ENCODE measurements at regions not wholly inside any gene's neighbourhood (a gene's known extent, or its start where the extent isn't known, plus 50 kb on each side); places are given as distances from the start of the nearest gene placed in this dataset.

DNA sequence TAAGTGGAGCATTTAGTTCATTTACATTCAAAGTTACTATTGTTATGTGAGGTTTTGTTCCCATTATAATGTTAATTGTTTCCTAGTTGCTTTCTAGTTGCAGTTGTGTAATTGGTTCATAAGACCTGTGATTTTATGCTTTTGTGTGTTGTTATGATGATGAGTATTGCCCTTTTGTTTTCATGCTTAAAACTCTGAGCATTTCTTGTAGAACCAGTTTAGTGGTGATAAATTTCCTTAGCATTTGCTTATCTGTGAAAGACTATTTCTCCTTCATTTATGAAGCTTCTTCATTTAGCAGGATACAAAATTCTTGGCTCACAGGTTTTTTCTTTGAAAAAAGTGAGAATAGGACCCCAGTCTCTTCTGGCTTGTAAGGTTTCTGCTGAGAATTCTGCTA, 274.8 kb upstream of the SPAG17 start:
- Histone ChIP-seq H4K91ac (ENCODE audit: insufficient read depth, low read depth, low read length) (no peak overlapping the region), H4K5ac (ENCODE audit: low read depth, low read length) (no peak overlapping the region), H3K9ac (ENCODE audit: low read depth, low read length) (no peak overlapping the region), H3K27me3 (ENCODE audit: control insufficient read depth, insufficient read depth, low read length) (no peaks in the 10 kb centered on the region), H2AK5ac (ENCODE audit: low read depth, low read length) (no peak overlapping the region), H3K9me3 (ENCODE audit: control insufficient read depth, insufficient read depth, low read length) (0 out of 2 replicates have a peak, but pooled peaks cover 2% of the 10 kb centered on the region), H3K56ac (ENCODE audit: extremely low read depth, insufficient read depth, low read length) (no peak overlapping the region), H3K4me3 (ENCODE audit: insufficient read depth, low read depth, low read length) (no peak overlapping the region), H3K36me3 (ENCODE audit: control insufficient read depth, insufficient read depth, low read length) (no peaks in the 10 kb centered on the region), H2BK20ac (ENCODE audit: low read depth, low read length) (no peak overlapping the region), H4K8ac (ENCODE audit: low read depth in 2 of 2, low read length in 2 of 2) (no peak overlapping the region), H2BK5ac (ENCODE audit: low read depth, low read length, poor library complexity, severe bottlenecking) (no peak overlapping the region), H3K27ac (ENCODE audit: insufficient read depth, low read length) (no peak overlapping the region), H2AK9ac (replicated peaks; ENCODE audit: low read depth, low read length, poor library complexity) (no peak overlapping the region), H2BK120ac (ENCODE audit: low read depth, low read length) (no peak overlapping the region), H3K14ac (replicated peaks; ENCODE audit: low read depth, low read length) (no peak overlapping the region), H3K23ac (ENCODE audit: low read depth, low read length) (no peak overlapping the region), H3K18ac (ENCODE audit: low read depth, low read length) (no peak overlapping the region), H2BK15ac (ENCODE audit: low read depth, low read length) (no peak overlapping the region), H3K4ac (ENCODE audit: low read depth, low read length) (no peak overlapping the region), H3K79me1 (ENCODE audit: low read depth in 1 of 2, low read length in 2 of 2) (no peaks in the 10 kb centered on the region), H3K4me1 (ENCODE audit: control insufficient read depth, insufficient read depth, low read length) (no peaks in the 10 kb centered on the region), H3K4me2 (ENCODE audit: low read depth, low read length) (no peak overlapping the region), H3K9me1 (ENCODE audit: insufficient read depth, low read length) (no peaks in the 10 kb centered on the region), H4K20me1 (ENCODE audit: insufficient read depth, low read length) (no peaks in the 10 kb centered on the region), H2AFZ (replicated peaks; ENCODE audit: low read length, poor library complexity) (no peak overlapping the region)
- intact Hi-C loops (cut with micrococcal nuclease) (no loop called here), in situ Hi-C loops (cut with MboI; ENCODE audit: low sequenced_read_pairs) (no loop called here), dilution Hi-C loops (cut with HindIII; ENCODE audit: low sequenced_read_pairs, unreplicated experiment) (no loop called here)
- DNase-seq, result no peak
- TF ChIP-seq CHD1 (IDR thresholded peaks at IDR 0.05; ENCODE audit: low read depth, low read length), result no peak
- no peak for TF ChIP-seq POLR2A (IDR thresholded peaks at IDR 0.05; ENCODE audit: low read depth, low read length)
- TF ChIP-seq, protein P1, sequence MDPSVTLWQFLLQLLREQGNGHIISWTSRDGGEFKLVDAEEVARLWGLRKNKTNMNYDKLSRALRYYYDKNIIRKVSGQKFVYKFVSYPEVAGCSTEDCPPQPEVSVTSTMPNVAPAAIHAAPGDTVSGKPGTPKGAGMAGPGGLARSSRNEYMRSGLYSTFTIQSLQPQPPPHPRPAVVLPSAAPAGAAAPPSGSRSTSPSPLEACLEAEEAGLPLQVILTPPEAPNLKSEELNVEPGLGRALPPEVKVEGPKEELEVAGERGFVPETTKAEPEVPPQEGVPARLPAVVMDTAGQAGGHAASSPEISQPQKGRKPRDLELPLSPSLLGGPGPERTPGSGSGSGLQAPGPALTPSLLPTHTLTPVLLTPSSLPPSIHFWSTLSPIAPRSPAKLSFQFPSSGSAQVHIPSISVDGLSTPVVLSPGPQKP (IDR thresholded peaks at IDR 0.05; ENCODE audit: borderline replicate concordance, low read depth, low read length), result no peak
- no peak for TF ChIP-seq CTCF (conservative IDR thresholded peaks at IDR 0.05; ENCODE audit: low read depth, low read length)
- TF ChIP-seq CEBPB (IDR thresholded peaks at IDR 0.05; ENCODE audit: low read depth, low read length), result no peak
- TF ChIP-seq FOS (IDR thresholded peaks at IDR 0.05; ENCODE audit: low read depth, low read length), result no peak
- TF ChIP-seq MXI1 (IDR thresholded peaks at IDR 0.05; ENCODE audit: borderline replicate concordance, low read depth, low read length), result no peak
- no peak for TF ChIP-seq RFX5 (IDR thresholded peaks at IDR 0.05; ENCODE audit: low read depth, low read length)
- TF ChIP-seq NFE2L2 (IDR thresholded peaks at IDR 0.05; ENCODE audit: low read depth, low read length), result no peak
- no peak for TF ChIP-seq BHLHE40 (IDR thresholded peaks at IDR 0.05; ENCODE audit: low read depth, low read length)
- TF ChIP-seq SMC3 (IDR thresholded peaks at IDR 0.05; ENCODE audit: low read depth, low read length), result no peak
- no peak for TF ChIP-seq MAZ (IDR thresholded peaks at IDR 0.05; ENCODE audit: borderline replicate concordance, low read depth, low read length)
- no peak for TF ChIP-seq USF2 (IDR thresholded peaks at IDR 0.05; ENCODE audit: low read depth, low read length)
- ChIA-PET CTCF (no interaction called here), POLR2A (ENCODE audit: unreplicated experiment) (no interaction called here)
- no peak for ATAC-seq (ENCODE audit: low read depth)
- BruUV-seq (replicated peaks), result no TSS peak
